ENCODE measurements at regions not wholly inside any gene's neighbourhood (a gene's known extent, or its start where the extent isn't known, plus 50 kb on each side); places are given as distances from the start of the nearest gene placed in this dataset.

GRCh38 chr7:35536396-35536826 lies 158.5 kb downstream of the HERPUD2 start:
- H3K27ac ChIP-seq (ENCODE audit: low read depth, low read length): no peak overlapping the region
- DNase-seq (ENCODE audit: low read depth, low spot score): no peak
- peaks cover 13% of the 10 kb centered on the region for H3K27me3 ChIP-seq (ENCODE audit: control insufficient read depth, insufficient read depth, low read length)
- POLR2A ChIA-PET: no interaction called here
- H3K4me3 ChIP-seq (ENCODE audit: low read depth, low read length): no peak overlapping the region
- no peak for TF ChIP-seq CTCF (IDR thresholded peaks at IDR 0.05; ENCODE audit: low read depth, low read length)
- CTCF ChIA-PET: interaction anchor here (0.7 to 1.2 kb wide), 2 partner anchors 14 to 24 kb away, joined by 3 to 4 read pairs; no protein-coding TSS in a partner anchor
- H3K9me3 ChIP-seq (ENCODE audit: control insufficient read depth, insufficient read depth, low read length): no peaks in the 10 kb centered on the region

- no peak for DNase-seq (ENCODE audit: low read depth, low spot score)
- Histone ChIP-seq H3K9me3 (ENCODE audit: control insufficient read depth, insufficient read depth, low read length) (no peaks in the 10 kb centered on the region), H3K27ac (ENCODE audit: low read depth, low read length) (no peak overlapping the region), H3K4me3 (ENCODE audit: low read depth, low read length) (no peak overlapping the region), H3K27me3 (ENCODE audit: control insufficient read depth, insufficient read depth, low read length) (peaks cover 10% of the 10 kb centered on the region)
- TF ChIP-seq CTCF (IDR thresholded peaks at IDR 0.05; ENCODE audit: low read depth, low read length): no peak
- POLR2A ChIA-PET: no interaction called here
- CTCF ChIA-PET: no interaction called here
Observed at GRCh38 chr7:35533902-35534301, 161.0 kb downstream of the HERPUD2 start.

GRCh38 chr7:35530124-35531109 lies 164.5 kb downstream of the HERPUD2 start:
- no peaks in the 10 kb centered on the region for H3K9me3 ChIP-seq (ENCODE audit: control insufficient read depth, insufficient read depth, low read length)
- no peak for TF ChIP-seq CTCF (IDR thresholded peaks at IDR 0.05; ENCODE audit: low read depth, low read length)
- DNase-seq (ENCODE audit: low read depth, low spot score): no peak
- H3K4me3 ChIP-seq (ENCODE audit: low read depth, low read length): no peak overlapping the region
- CTCF ChIA-PET: interaction anchor here (1.1 kb wide), 1 partner anchor 10 kb away, joined by 4 read pairs; no protein-coding TSS in a partner anchor
- POLR2A ChIA-PET: no interaction called here
- H3K27me3 ChIP-seq (ENCODE audit: control insufficient read depth, insufficient read depth, low read length): peaks cover 8% of the 10 kb centered on the region
- H3K27ac ChIP-seq (ENCODE audit: low read depth, low read length): no peak overlapping the region

GRCh38 chr7:35529713-35530112 lies 165.2 kb downstream of the HERPUD2 start:
- POLR2A ChIA-PET: no interaction called here
- no peak overlapping the region for H3K4me3 ChIP-seq (ENCODE audit: low read depth, low read length)
- H3K27me3 ChIP-seq (ENCODE audit: control insufficient read depth, insufficient read depth, low read length): peaks cover 8% of the 10 kb centered on the region
- no peak for DNase-seq (ENCODE audit: low read depth, low spot score)
- H3K9me3 ChIP-seq (ENCODE audit: control insufficient read depth, insufficient read depth, low read length): no peaks in the 10 kb centered on the region
- CTCF ChIA-PET: interaction anchor here (1.1 to 1.7 kb wide), 2 partner anchors 9 to 10 kb away, joined by 4 to 15 read pairs; no protein-coding TSS in a partner anchor
- no peak for TF ChIP-seq CTCF (IDR thresholded peaks at IDR 0.05; ENCODE audit: low read depth, low read length)
- H3K27ac ChIP-seq (ENCODE audit: low read depth, low read length): no peak overlapping the region

GRCh38 chr7:35528381-35528977 lies 166.5 kb downstream of the HERPUD2 start:
- CTCF ChIA-PET: interaction anchor here (0.6 to 1.7 kb wide), 2 partner anchors 8 to 884 kb away, joined by 3 to 15 read pairs; no protein-coding TSS in a partner anchor

More at GRCh38 chr7:35528381-35528977, 166.5 kb downstream of the HERPUD2 start:
- no peak for TF ChIP-seq CTCF (IDR thresholded peaks at IDR 0.05; ENCODE audit: low read depth, low read length)
- peaks cover 8% of the 10 kb centered on the region for H3K27me3 ChIP-seq (ENCODE audit: control insufficient read depth, insufficient read depth, low read length)
- H3K27ac ChIP-seq (ENCODE audit: low read depth, low read length): no peak overlapping the region
- no peak for DNase-seq (ENCODE audit: low read depth, low spot score)
- POLR2A ChIA-PET: no interaction called here
- no peak overlapping the region for H3K4me3 ChIP-seq (ENCODE audit: low read depth, low read length)
- H3K9me3 ChIP-seq (ENCODE audit: control insufficient read depth, insufficient read depth, low read length): no peaks in the 10 kb centered on the region

All from AG04450 (cell line).